Glutamatergic neuron (in vitro differentiated cells): ENCODE measurements at regions not wholly inside any gene's neighbourhood (a gene's known extent, or its start where the extent isn't known, plus 50 kb on each side); places are given as distances from the start of the nearest gene placed in this dataset.

Source experiments
- DNase-seq: peaks from one replicate; pipeline ENCODE4 v3.0.0; 2022
- H3K27ac Mint-ChIP-seq: one replicate; pipeline ENCODE4 v1.8.0; 2020; ENCODE audit warnings: mild to moderate bottlenecking, mixed read lengths, inconsistent platforms; ENCODE audit not compliant: unreplicated experiment
- H3K27me3 Mint-ChIP-seq: one replicate; pipeline ENCODE4 v1.8.0; 2020; ENCODE audit warnings: mild to moderate bottlenecking, moderate library complexity, mixed read lengths, inconsistent platforms; ENCODE audit not compliant: unreplicated experiment
- H3K36me3 Mint-ChIP-seq: one replicate; pipeline ENCODE4 v1.8.0; 2020; ENCODE audit warnings: mild to moderate bottlenecking, mixed read lengths, inconsistent platforms; ENCODE audit not compliant: unreplicated experiment
- H3K4me1 Mint-ChIP-seq: one replicate; pipeline ENCODE4 v1.8.0; 2020; ENCODE audit warnings: mild to moderate bottlenecking, low read depth, mixed read lengths, inconsistent platforms; ENCODE audit not compliant: unreplicated experiment
- H3K4me3 Mint-ChIP-seq: one replicate; pipeline ENCODE4 v1.8.0; 2020; ENCODE audit warnings: mild to moderate bottlenecking, mixed read lengths, inconsistent platforms; ENCODE audit not compliant: unreplicated experiment
- H3K9me3 Mint-ChIP-seq: one replicate; pipeline ENCODE4 v1.8.0; 2020; ENCODE audit warnings: mild to moderate bottlenecking, moderate library complexity, mixed read lengths, inconsistent platforms; ENCODE audit not compliant: unreplicated experiment
- CTCF ChIP-seq: fragments of 200-600 bp; sonication (generic); IDR thresholded peaks from one replicate; pipeline ENCODE4 v1.5.0; 2021; ENCODE audit not compliant: partially characterized antibody, unreplicated experiment

- no peak for DNase-seq
- H3K4me1 Mint-ChIP-seq, result peaks cover under 1% of the 10 kb centered on the region
- peaks cover 1% of the 10 kb centered on the region for H3K27me3 Mint-ChIP-seq
- H3K27ac Mint-ChIP-seq, result no peak overlapping the region
- H3K36me3 Mint-ChIP-seq, result peaks cover 5% of the 10 kb centered on the region
- H3K4me3 Mint-ChIP-seq, result no peak overlapping the region
- TF ChIP-seq CTCF, result no peak
- H3K9me3 Mint-ChIP-seq, result peaks cover 4% of the 10 kb centered on the region
Measured at GRCh38 chr12:67873355-67873754, 115.9 kb upstream of the IFNG-AS1 start.

GRCh38 chr12:67876305-67876915 is 112.8 kb upstream of the IFNG-AS1 start:
- peaks cover 1% of the 10 kb centered on the region for H3K27me3 Mint-ChIP-seq
- H3K4me1 Mint-ChIP-seq, result peaks cover 4% of the 10 kb centered on the region
- no peak for DNase-seq
- no peak overlapping the region for H3K27ac Mint-ChIP-seq
- TF ChIP-seq CTCF, result no peak
- H3K4me3 Mint-ChIP-seq, result no peak overlapping the region
- peaks cover 2% of the 10 kb centered on the region for H3K9me3 Mint-ChIP-seq
- peaks cover 5% of the 10 kb centered on the region for H3K36me3 Mint-ChIP-seq

- H3K36me3 Mint-ChIP-seq, result peaks cover 5% of the 10 kb centered on the region
- DNase-seq, result no peak
- H3K27me3 Mint-ChIP-seq, result peaks cover 1% of the 10 kb centered on the region
- H3K27ac Mint-ChIP-seq, result no peak overlapping the region
- peaks cover 2% of the 10 kb centered on the region for H3K9me3 Mint-ChIP-seq
- TF ChIP-seq CTCF, result no peak
- peaks cover 4% of the 10 kb centered on the region for H3K4me1 Mint-ChIP-seq
- H3K4me3 Mint-ChIP-seq, result no peak overlapping the region
Measured at GRCh38 chr12:67877727-67878126, 111.5 kb upstream of the IFNG-AS1 start.

GRCh38 chr12:67879937-67880336 is 109.3 kb upstream of the IFNG-AS1 start:
- H3K4me3 Mint-ChIP-seq, result no peak overlapping the region
- peaks cover 4% of the 10 kb centered on the region for H3K4me1 Mint-ChIP-seq
- no peak for TF ChIP-seq CTCF
- no peak for DNase-seq
- H3K9me3 Mint-ChIP-seq, result no peaks in the 10 kb centered on the region
- peaks cover 1% of the 10 kb centered on the region for H3K27me3 Mint-ChIP-seq
- peaks cover 5% of the 10 kb centered on the region for H3K36me3 Mint-ChIP-seq
- H3K27ac Mint-ChIP-seq, result no peak overlapping the region

GRCh38 chr12:67881565-67881964 is 107.7 kb upstream of the IFNG-AS1 start:
- Mint-ChIP-seq H3K4me3 (no peak overlapping the region), H3K36me3 (peaks cover 4% of the 10 kb centered on the region), H3K4me1 (peaks cover 4% of the 10 kb centered on the region), H3K27me3 (no peaks in the 10 kb centered on the region), H3K27ac (no peak overlapping the region), H3K9me3 (no peaks in the 10 kb centered on the region)
- DNase-seq, result no peak
- TF ChIP-seq CTCF, result no peak
